Neural crest cell (in vitro differentiated cells): ENCODE measurements at regions not wholly inside any gene's neighbourhood (a gene's known extent, or its start where the extent isn't known, plus 50 kb on each side); places are given as distances from the start of the nearest gene placed in this dataset.

Experiments
- DNase-seq: peaks from one replicate; pipeline ENCODE4 v3.0.0; 2021; ENCODE audit warnings: low read depth, mixed read lengths, low spot score
- H3K27ac Mint-ChIP-seq: one replicate; pipeline ENCODE4 v1.8.0; 2021; ENCODE audit warnings: mild to moderate bottlenecking, mixed read lengths; ENCODE audit not compliant: unreplicated experiment
- H3K27me3 Mint-ChIP-seq: 2 replicates; pipeline ENCODE4 v1.8.0; 2021; ENCODE audit warnings: low read depth, mild to moderate bottlenecking, mixed read lengths
- H3K36me3 Mint-ChIP-seq: 2 replicates; pipeline ENCODE4 v1.8.0; 2021; ENCODE audit warnings: low read depth, mild to moderate bottlenecking, mixed read lengths
- H3K4me1 Mint-ChIP-seq: 2 replicates; pipeline ENCODE4 v1.8.0; 2021; ENCODE audit warnings: mixed read lengths
- H3K4me3 Mint-ChIP-seq: one replicate; pipeline ENCODE4 v1.8.0; 2021; ENCODE audit warnings: mild to moderate bottlenecking, mixed read lengths
- H3K9me3 Mint-ChIP-seq: 2 replicates; pipeline ENCODE4 v1.8.0; 2021; ENCODE audit warnings: mixed read lengths
- TF ChIP-seq, protein P1 (sequence below): fragments of 200-600 bp; sonication (generic); conservative IDR thresholded peaks from 2 replicates; pipeline ENCODE4 v1.5.0; 2021; ENCODE audit warnings: antibody characterized with exemption, mild to moderate bottlenecking

DNA sequence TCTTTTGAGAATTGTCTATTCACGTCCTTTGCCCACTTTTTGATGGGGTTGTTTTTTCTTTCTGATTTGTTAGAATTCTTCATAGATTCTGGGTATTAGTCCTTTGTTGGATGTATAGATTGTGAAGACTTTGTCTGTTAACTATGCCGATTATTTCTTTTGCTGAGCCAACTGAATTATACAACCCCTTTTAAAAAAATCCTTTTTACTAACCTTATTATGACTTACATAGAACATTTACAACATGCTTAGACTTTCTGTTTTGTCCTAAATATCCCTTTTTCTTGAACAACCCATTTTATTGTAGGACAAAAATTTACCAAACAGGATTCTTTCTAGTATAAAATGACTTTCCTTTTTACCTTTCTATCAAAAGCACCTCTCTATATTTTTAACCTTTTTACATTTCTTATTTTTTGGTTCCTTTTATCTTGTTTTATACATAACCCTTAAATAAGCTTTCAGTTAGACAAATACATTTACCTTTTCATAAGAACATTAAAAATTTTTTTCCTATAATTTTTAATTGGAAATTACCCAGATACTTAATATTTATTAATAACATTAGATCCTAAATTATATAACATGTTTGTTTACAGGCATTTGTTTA is 70.4 kb upstream of the TTLL7 start:
- Mint-ChIP-seq H3K4me1 (no peaks in the 10 kb centered on the region), H3K36me3 (peaks cover 26% of the 10 kb centered on the region), H3K27me3 (no peaks in the 10 kb centered on the region), H3K9me3 (peaks cover 16% of the 10 kb centered on the region), H3K27ac (no peak overlapping the region), H3K4me3 (no peak overlapping the region)
- no peak for DNase-seq
- TF ChIP-seq, protein P1, sequence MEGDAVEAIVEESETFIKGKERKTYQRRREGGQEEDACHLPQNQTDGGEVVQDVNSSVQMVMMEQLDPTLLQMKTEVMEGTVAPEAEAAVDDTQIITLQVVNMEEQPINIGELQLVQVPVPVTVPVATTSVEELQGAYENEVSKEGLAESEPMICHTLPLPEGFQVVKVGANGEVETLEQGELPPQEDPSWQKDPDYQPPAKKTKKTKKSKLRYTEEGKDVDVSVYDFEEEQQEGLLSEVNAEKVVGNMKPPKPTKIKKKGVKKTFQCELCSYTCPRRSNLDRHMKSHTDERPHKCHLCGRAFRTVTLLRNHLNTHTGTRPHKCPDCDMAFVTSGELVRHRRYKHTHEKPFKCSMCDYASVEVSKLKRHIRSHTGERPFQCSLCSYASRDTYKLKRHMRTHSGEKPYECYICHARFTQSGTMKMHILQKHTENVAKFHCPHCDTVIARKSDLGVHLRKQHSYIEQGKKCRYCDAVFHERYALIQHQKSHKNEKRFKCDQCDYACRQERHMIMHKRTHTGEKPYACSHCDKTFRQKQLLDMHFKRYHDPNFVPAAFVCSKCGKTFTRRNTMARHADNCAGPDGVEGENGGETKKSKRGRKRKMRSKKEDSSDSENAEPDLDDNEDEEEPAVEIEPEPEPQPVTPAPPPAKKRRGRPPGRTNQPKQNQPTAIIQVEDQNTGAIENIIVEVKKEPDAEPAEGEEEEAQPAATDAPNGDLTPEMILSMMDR: no peak

DNA sequence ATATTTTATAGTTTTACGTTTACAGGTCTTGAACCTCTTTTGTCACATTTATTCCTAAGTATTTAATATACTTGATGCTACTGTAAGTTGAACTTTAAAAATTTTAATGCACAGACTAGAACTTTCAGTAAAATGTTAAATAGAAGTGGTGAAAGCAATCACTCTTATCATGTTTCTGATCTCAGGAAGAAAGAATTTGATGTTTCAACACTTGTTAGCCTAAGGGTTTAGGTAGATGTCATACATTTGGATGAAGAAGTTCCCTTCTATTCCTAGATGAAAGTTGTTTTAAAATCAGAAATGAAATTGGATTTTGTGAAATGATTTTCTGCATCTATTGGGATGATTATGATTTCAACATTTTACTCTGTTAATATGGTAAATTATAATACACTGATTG is 63.6 kb upstream of the TTLL7 start:
- H3K27ac Mint-ChIP-seq: no peak overlapping the region
- H3K27me3 Mint-ChIP-seq: no peaks in the 10 kb centered on the region
- no peaks in the 10 kb centered on the region for H3K36me3 Mint-ChIP-seq

GRCh38 chr1:84061336-84061735 is 62.4 kb upstream of the TTLL7 start:
- no peaks in the 10 kb centered on the region for H3K4me1 Mint-ChIP-seq
- TF ChIP-seq, protein P1: no peak
- H3K27me3 Mint-ChIP-seq: no peaks in the 10 kb centered on the region
- DNase-seq: no peak
- H3K4me3 Mint-ChIP-seq: no peak overlapping the region
- no peak overlapping the region for H3K27ac Mint-ChIP-seq
- H3K36me3 Mint-ChIP-seq: no peaks in the 10 kb centered on the region
- H3K9me3 Mint-ChIP-seq: peaks cover 8% of the 10 kb centered on the region

More for the DNA sequence above, 63.6 kb upstream of the TTLL7 start:
- DNase-seq: no peak
- H3K4me3 Mint-ChIP-seq: no peak overlapping the region
- H3K9me3 Mint-ChIP-seq: peaks cover 8% of the 10 kb centered on the region
- TF ChIP-seq, protein P1: no peak
- H3K4me1 Mint-ChIP-seq: no peaks in the 10 kb centered on the region

DNA sequence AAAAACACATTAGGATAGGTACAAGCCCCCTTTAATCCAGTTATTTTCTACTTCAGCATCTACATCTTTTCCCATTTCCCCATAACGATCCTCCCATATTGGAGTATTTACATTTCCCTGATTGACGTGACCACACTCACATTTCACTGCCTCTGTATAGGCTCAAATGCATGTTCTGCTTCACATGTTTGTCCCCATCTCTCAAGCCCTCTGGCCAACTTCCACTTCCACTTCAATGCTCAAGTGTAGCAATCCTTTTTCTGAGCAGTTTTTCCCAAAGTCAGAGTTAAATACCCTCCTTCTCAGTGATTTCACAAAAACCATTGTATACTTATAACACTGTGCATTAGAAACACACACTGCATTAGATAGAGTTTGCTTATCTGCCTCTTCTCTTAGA is 61.8 kb upstream of the TTLL7 start:
- Mint-ChIP-seq H3K9me3 (peaks cover 7% of the 10 kb centered on the region), H3K4me1 (no peaks in the 10 kb centered on the region), H3K27me3 (no peaks in the 10 kb centered on the region), H3K27ac (no peak overlapping the region), H3K4me3 (no peak overlapping the region), H3K36me3 (no peaks in the 10 kb centered on the region)
- TF ChIP-seq, protein P1: no peak
- no peak for DNase-seq

- no peak for DNase-seq
- no peaks in the 10 kb centered on the region for H3K36me3 Mint-ChIP-seq
- no peaks in the 10 kb centered on the region for H3K27me3 Mint-ChIP-seq
- H3K4me3 Mint-ChIP-seq: no peak overlapping the region
- no peaks in the 10 kb centered on the region for H3K4me1 Mint-ChIP-seq
- TF ChIP-seq, protein P1: no peak
- H3K27ac Mint-ChIP-seq: no peak overlapping the region
- no peaks in the 10 kb centered on the region for H3K9me3 Mint-ChIP-seq
These were observed 49.9 kb upstream of the TTLL7 start for GRCh38 chr1:84048820-84049219.
